ENCODE measurements at regions not wholly inside any gene's neighbourhood (a gene's known extent, or its start where the extent isn't known, plus 50 kb on each side); places are given as distances from the start of the nearest gene placed in this dataset.
"Not testable (repeated sequence)": the region's sequence is repeated elsewhere in the genome, so short reads cannot be mapped to it uniquely, and the experiment has no call there.

DNA sequence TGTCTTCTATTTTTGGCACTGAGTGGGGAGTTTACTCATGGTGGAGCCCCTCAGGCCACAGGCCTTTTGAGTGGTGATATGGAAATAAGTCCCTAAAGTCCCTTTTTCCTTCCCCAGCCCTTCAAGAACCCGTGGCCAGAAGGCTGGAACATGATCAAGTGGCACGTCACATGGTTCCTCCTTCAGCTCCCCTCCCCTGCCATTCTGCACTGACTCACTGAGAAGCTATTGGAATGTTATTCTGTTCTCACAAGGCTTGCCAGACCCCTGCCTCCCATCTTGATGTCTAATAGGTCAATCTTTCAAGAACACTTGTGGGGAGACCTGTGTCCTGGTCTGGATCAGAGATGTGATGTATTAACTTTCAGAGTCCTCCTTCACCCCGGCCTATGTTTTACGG, 279.8 kb downstream of the SEC23IP start:
- Mint-ChIP-seq H3K4me3 (no peak overlapping the region), H3K9me3 (no peaks in the 10 kb centered on the region), H3K27ac (no peak overlapping the region), H3K27me3 (ENCODE audit: low read depth in 3 of 3) (peaks cover 2 to 11% (median 10%) of the 10 kb centered on the region in 3 donors), H3K36me3 (no peaks in the 10 kb centered on the region), H3K4me1 (no peaks in the 10 kb centered on the region)
- DNase-seq, result no peak

GRCh38 chr10:120174491-120174890, 282.0 kb downstream of the SEC23IP start:
- no peaks in the 10 kb centered on the region for H3K36me3 Mint-ChIP-seq
- peaks cover 4 to 10% (median 9%) of the 10 kb centered on the region in 3 donors for H3K27me3 Mint-ChIP-seq (ENCODE audit: low read depth in 3 of 3)
- no peaks in the 10 kb centered on the region for H3K4me1 Mint-ChIP-seq
- DNase-seq, result no peak
- no peak overlapping the region for H3K4me3 Mint-ChIP-seq
- H3K27ac Mint-ChIP-seq, result no peak overlapping the region
- H3K9me3 Mint-ChIP-seq, result no peaks in the 10 kb centered on the region

GRCh38 chr10:120177330-120177729, 279.7 kb upstream of the PLPP4 start:
- no peak for DNase-seq
- Mint-ChIP-seq H3K36me3 (no peaks in the 10 kb centered on the region), H3K4me3 (no peak overlapping the region), H3K4me1 (no peaks in the 10 kb centered on the region), H3K27ac (no peak overlapping the region), H3K27me3 (ENCODE audit: low read depth in 3 of 3) (peaks cover 2 to 6% (median 4%) of the 10 kb centered on the region in 3 donors), H3K9me3 (no peaks in the 10 kb centered on the region)

DNA sequence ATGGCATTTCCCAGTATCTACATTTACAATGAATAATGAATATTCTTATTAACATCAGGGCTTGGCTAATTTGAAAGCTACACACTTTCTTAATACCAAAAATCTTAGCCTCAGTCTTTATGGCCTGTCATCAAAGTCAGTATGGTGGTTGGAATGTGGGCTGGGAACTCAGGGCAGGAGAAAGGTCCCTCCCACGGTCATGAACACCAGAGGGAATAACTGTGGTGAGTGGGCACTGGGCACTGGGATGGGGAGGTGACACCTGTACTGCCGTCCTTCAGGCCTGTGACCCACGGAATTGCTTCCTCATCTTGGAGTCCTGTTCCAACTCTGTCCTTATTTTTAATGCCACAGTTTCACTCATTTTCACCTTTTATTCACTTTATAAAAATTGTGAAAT, 276.9 kb upstream of the PLPP4 start:
- Mint-ChIP-seq H3K9me3 (no peaks in the 10 kb centered on the region), H3K27me3 (ENCODE audit: low read depth in 3 of 3) (peaks cover 2 to 5% (median 4%) of the 10 kb centered on the region in 3 donors)

DNA sequence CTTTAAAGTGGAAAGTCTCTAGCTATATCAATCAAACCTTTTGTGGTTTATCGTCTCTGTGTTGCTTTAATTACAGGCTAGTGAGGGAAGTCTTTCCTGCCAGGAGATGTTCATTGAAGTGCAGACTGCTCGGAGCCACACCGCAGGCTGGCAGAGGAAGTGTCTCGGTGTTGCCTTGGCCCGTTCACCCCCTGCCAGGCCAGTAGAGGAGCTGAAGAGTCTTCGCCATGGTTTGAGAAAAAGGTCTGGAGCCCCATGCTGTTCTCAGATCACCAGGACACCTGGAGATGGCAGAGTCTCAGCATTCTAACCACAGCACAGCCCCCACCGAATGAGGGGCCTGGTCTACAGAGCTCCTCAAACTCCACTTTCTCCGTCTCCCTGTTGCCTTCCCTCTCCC, 275.9 kb upstream of the PLPP4 start:
- H3K27ac Mint-ChIP-seq, result no peak overlapping the region
- no peaks in the 10 kb centered on the region for H3K9me3 Mint-ChIP-seq
- DNase-seq, result no peak
- H3K27me3 Mint-ChIP-seq (ENCODE audit: low read depth in 3 of 3), result peaks cover 2 to 5% (median 4%) of the 10 kb centered on the region in 3 donors
- no peaks in the 10 kb centered on the region for H3K36me3 Mint-ChIP-seq
- H3K4me3 Mint-ChIP-seq, result no peak overlapping the region
- no peaks in the 10 kb centered on the region for H3K4me1 Mint-ChIP-seq

More for the DNA sequence above, 276.9 kb upstream of the PLPP4 start:
- no peaks in the 10 kb centered on the region for H3K36me3 Mint-ChIP-seq
- H3K4me3 Mint-ChIP-seq, result no peak overlapping the region
- no peaks in the 10 kb centered on the region for H3K4me1 Mint-ChIP-seq
- H3K27ac Mint-ChIP-seq, result no peak overlapping the region
- no peak for DNase-seq

- Mint-ChIP-seq H3K4me3 (no peak overlapping the region), H3K27me3 (ENCODE audit: low read depth in 3 of 3) (peaks cover 0 to 7% (median 2%) of the 10 kb centered on the region in 3 donors), H3K4me1 (no peaks in the 10 kb centered on the region), H3K36me3 (no peaks in the 10 kb centered on the region), H3K27ac (no peak overlapping the region), H3K9me3 (peaks cover 0 to 2% (median 0%) of the 10 kb centered on the region in 6 donors)
- no peak for DNase-seq
These were observed 274.6 kb upstream of the PLPP4 start for GRCh38 chr10:120182431-120182830.

DNA sequence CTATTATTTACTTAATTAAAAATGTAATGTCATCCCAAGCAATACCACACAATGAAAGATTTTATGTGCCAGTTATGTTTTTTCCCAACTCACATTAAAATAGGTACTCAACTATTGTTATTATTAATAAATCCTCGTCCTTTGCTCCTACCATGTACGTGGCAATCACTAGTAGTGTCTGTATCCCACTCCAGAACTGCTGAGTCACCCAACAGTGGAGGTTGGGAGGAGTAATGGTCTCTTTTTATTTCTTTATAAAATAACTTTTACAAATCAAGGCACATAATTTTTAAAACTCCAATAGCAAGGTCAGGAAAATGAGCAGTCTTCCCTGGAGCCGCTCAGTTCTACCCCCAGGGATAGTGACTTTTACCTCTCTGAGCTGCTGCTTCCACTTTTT, 273.5 kb upstream of the PLPP4 start:
- no peak overlapping the region for H3K27ac Mint-ChIP-seq
- no peaks in the 10 kb centered on the region for H3K4me1 Mint-ChIP-seq
- H3K9me3 Mint-ChIP-seq, result peaks cover 0 to 2% (median 0%) of the 10 kb centered on the region in 6 donors
- DNase-seq, result no peak
- H3K36me3 Mint-ChIP-seq, result no peaks in the 10 kb centered on the region
- H3K4me3 Mint-ChIP-seq, result no peak overlapping the region
- peaks cover 0 to 5% (median 0%) of the 10 kb centered on the region in 3 donors for H3K27me3 Mint-ChIP-seq (ENCODE audit: low read depth in 3 of 3)

DNA sequence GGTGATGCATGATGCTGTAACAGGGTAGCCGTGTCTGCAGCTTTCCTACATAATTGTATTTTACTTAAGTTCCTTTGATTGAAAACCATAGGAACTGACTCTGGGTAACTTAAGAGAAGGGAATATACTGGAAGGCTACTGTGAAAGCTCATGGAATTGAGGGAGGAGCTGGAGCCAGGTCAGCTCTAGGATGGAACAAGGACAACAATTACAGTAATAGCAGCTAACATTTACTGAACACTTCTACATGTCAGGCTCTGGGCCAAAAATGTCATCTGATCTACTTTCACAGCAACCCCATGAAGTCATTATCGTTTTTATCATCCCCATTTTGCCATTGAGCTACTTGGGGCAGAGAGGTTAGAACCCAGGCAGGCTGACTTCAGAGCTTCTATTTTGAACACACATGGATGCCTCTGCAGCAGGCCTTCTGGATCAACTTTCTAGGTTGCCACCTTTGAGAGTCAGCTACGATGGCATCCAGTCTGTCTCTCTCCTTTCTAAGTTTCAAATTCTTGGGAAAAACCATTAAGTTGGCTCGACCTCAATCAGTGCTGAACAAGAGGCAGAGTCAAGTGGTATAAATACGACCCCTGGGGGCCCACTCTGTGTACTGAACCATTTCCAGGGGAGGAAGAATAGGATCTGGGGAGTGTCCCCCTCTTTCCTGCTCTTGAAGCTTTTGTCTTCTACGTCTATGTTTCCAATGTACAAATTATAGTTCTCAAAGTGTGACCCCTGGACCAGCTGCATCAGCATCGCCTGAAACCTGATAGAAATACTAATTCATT, 272.3 kb upstream of the PLPP4 start:
- peaks cover 0 to 2% (median 0%) of the 10 kb centered on the region in 6 donors for H3K9me3 Mint-ChIP-seq

DNA sequence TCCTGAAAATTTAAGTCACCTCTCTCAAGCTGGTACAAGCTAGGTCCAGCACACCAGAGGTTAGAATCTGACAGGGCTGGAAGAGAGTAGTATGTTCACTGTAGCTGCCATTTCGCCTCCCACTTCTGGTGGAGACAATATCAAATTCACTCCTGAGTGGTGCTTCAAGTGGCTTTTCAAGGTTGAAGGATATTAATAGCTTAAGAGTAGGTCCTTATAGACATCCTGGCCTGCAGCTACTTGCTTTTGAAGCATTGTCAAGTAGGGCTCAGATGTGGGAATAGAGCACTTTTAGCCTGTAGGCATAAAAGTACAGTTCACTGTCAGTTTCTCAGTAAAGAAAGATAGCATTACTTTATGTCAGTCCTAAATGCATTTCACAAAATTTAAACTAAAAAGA, 270.5 kb upstream of the PLPP4 start:
- Mint-ChIP-seq H3K27ac (no peak overlapping the region), H3K27me3 (ENCODE audit: low read depth in 3 of 3) (peaks cover 0 to 6% (median 0%) of the 10 kb centered on the region in 3 donors), H3K4me3 (no peak overlapping the region), H3K9me3 (peaks cover 0 to 2% (median 0%) of the 10 kb centered on the region in 6 donors), H3K36me3 (no peaks in the 10 kb centered on the region), H3K4me1 (no peaks in the 10 kb centered on the region)
- no peak for DNase-seq

More for the DNA sequence above, 272.3 kb upstream of the PLPP4 start:
- H3K4me1 Mint-ChIP-seq, result no peaks in the 10 kb centered on the region
- no peaks in the 10 kb centered on the region for H3K36me3 Mint-ChIP-seq
- H3K27me3 Mint-ChIP-seq (ENCODE audit: low read depth in 3 of 3), result peaks cover 0 to 8% (median 0%) of the 10 kb centered on the region in 3 donors
- H3K27ac Mint-ChIP-seq, result no peak overlapping the region
- H3K4me3 Mint-ChIP-seq, result no peak overlapping the region
- DNase-seq, result no peak

DNA sequence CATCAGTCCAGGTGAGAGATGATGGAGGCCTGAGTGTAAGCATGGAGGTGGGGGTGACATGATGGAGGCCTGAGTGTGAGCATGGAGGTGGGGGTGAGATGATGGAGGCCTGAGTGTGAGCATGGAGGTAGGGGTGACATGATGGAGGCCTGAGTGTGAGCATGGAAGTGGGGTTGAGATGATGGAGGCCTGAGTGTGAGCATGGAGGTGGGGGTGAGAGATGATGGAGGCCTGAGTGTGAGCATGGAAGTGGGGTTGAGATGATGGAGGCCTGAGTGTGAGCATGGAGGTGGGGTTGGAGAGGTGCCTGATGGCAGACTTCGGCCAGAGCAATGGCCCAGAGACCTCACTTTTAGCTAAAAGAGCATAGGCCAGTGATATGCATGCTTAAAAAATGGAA, 269.9 kb upstream of the PLPP4 start:
- H3K4me3 Mint-ChIP-seq; H3K36me3 Mint-ChIP-seq; H3K4me1 Mint-ChIP-seq; H3K9me3 Mint-ChIP-seq; DNase-seq; H3K27ac Mint-ChIP-seq; H3K27me3 Mint-ChIP-seq (ENCODE audit: low read depth in 3 of 3): not testable (repeated sequence)

GRCh38 chr10:120188950-120189349, 268.1 kb upstream of the PLPP4 start:
- H3K27ac Mint-ChIP-seq, result no peak overlapping the region
- H3K27me3 Mint-ChIP-seq (ENCODE audit: low read depth in 3 of 3), result peaks cover 0 to 6% (median 0%) of the 10 kb centered on the region in 3 donors
- no peak overlapping the region for H3K4me3 Mint-ChIP-seq
- peaks cover 0 to 2% (median 0%) of the 10 kb centered on the region in 6 donors for H3K9me3 Mint-ChIP-seq
- no peak for DNase-seq
- no peaks in the 10 kb centered on the region for H3K36me3 Mint-ChIP-seq
- no peaks in the 10 kb centered on the region for H3K4me1 Mint-ChIP-seq

GRCh38 chr10:120195984-120196712, 260.9 kb upstream of the PLPP4 start:
- no peak overlapping the region for H3K4me3 Mint-ChIP-seq
- no peak overlapping the region for H3K27ac Mint-ChIP-seq
- no peaks in the 10 kb centered on the region for H3K4me1 Mint-ChIP-seq
- H3K36me3 Mint-ChIP-seq, result no peaks in the 10 kb centered on the region
- no peak for DNase-seq
- peaks cover 3 to 9% (median 5%) of the 10 kb centered on the region in 3 donors for H3K27me3 Mint-ChIP-seq (ENCODE audit: low read depth in 3 of 3)
- H3K9me3 Mint-ChIP-seq, result peaks cover 0 to 2% (median 0%) of the 10 kb centered on the region in 6 donors

- no peaks in the 10 kb centered on the region for H3K36me3 Mint-ChIP-seq
- peaks cover 0 to 2% (median 0%) of the 10 kb centered on the region in 6 donors for H3K9me3 Mint-ChIP-seq
- H3K27ac Mint-ChIP-seq, result no peak overlapping the region
- no peak overlapping the region for H3K4me3 Mint-ChIP-seq
- H3K27me3 Mint-ChIP-seq (ENCODE audit: low read depth in 3 of 3), result peaks cover 2 to 13% (median 6%) of the 10 kb centered on the region in 3 donors
- H3K4me1 Mint-ChIP-seq, result no peaks in the 10 kb centered on the region
- no peak for DNase-seq
These were observed 252.2 kb upstream of the PLPP4 start for GRCh38 chr10:120204877-120205276.

DNA sequence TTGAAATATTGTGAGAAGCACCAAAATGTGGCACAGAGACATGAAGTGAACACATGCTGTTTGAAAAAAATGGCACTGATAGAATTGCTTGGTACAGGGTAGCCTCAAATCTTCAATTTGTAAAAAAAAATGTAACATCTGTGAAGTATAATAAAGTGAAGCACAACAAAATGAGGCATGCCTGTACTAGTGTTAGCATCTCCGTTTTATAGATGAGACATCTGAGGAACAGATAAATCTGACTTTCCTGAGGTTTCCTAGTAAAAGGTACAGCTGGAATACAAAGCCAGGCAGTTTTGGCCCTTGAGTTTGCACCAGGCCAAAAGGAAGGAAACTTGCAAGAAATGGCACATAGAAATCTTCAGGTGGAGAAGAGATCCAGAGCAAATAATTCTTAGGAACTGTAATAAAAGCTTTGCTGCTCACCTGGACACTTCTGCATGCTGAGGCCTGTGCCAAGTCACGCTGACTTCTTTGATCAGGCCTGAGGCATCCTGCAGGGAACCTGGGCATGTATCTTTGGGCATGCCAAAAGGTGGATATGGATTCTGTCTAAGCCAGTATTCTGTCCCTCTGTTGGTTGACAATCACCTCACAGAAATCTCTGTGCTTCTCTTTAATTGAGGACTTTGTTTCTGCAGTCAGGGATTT, 251.5 kb upstream of the PLPP4 start:
- Mint-ChIP-seq H3K9me3 (no peaks in the 10 kb centered on the region), H3K27ac (no peak overlapping the region), H3K27me3 (ENCODE audit: low read depth in 3 of 3) (peaks cover 2 to 14% (median 6%) of the 10 kb centered on the region in 3 donors), H3K4me1 (no peaks in the 10 kb centered on the region), H3K4me3 (no peak overlapping the region), H3K36me3 (no peaks in the 10 kb centered on the region)
- DNase-seq, result no peak
